ENCODE measurements at regions not wholly inside any gene's neighbourhood (a gene's known extent, or its start where the extent isn't known, plus 50 kb on each side); places are given as distances from the start of the nearest gene placed in this dataset.

GRCh38 chr6:140847262-140847645, 1285.5 kb upstream of the GJE1 start:
- no peak overlapping the region for H2AFZ ChIP-seq (ENCODE audit: low read depth, low read length)
- H3K27ac ChIP-seq (ENCODE audit: extremely low read depth, low read depth, low read length) = no peak overlapping the region
- H3K9ac ChIP-seq (ENCODE audit: insufficient read depth in 1 of 2, low read depth in 2 of 2, low read length in 2 of 2) = no peak overlapping the region
- TF ChIP-seq DNMT1 (IDR thresholded peaks at IDR 0.05) (no peak), HSF4 (CRISPR knock-in tag; IDR thresholded peaks at IDR 0.05; ENCODE audit: borderline replicate concordance) (no peak), NR2C2 (CRISPR knock-in tag; IDR thresholded peaks at IDR 0.05) (no peak), NR2C2 (tag; IDR thresholded peaks at IDR 0.05) (no peak), ZNF140 (CRISPR knock-in tag; IDR thresholded peaks at IDR 0.05) (no peak), HNRNPL (IDR thresholded peaks at IDR 0.05; ENCODE audit: low read depth, low read length) (no peak), ZNF239 (CRISPR knock-in tag; IDR thresholded peaks at IDR 0.05) (no peak), ZHX1 (conservative IDR thresholded peaks at IDR 0.05; ENCODE audit: low read length) (no peak)
- ChIA-PET POLR2A (interaction anchor here (1.0 kb wide), 1 partner anchor 12 kb away, joined by 3 read pairs; no protein-coding TSS in a partner anchor), CTCF (ENCODE audit: low intra/inter-chr PET ratio) (no interaction called here)
- no peaks in the 10 kb centered on the region for H3K36me3 ChIP-seq (ENCODE audit: control insufficient read depth, insufficient read depth, low read length)
- intact Hi-C loops (cut with micrococcal nuclease) = no loop called here
- H3K4me3 ChIP-seq = no peak overlapping the region
- no peak for FAIRE-seq
- in situ Hi-C loops (cut with MboI) = no loop called here
- ATAC-seq = no peak
- H3K9me1 ChIP-seq (ENCODE audit: control insufficient read depth, insufficient read depth, low read length) = no peaks in the 10 kb centered on the region
- WGBS (ENCODE audit: insufficient coverage, low coverage, missing lambda C conversion rate) = 25% methylated on average over 2 of the region's 2 CpGs
- no peaks in the 10 kb centered on the region for H3K79me2 ChIP-seq (ENCODE audit: control insufficient read depth, insufficient read depth, low read length)
- H3K4me2 ChIP-seq (ENCODE audit: insufficient read depth, low read length) = no peak overlapping the region
- no peak for DNase-seq (ENCODE audit: extremely low read depth in 1 of 4, low spot score in 3 of 4)
- H4K20me1 ChIP-seq (replicated peaks; ENCODE audit: control insufficient read depth, insufficient read depth, low read length) = no peaks in the 10 kb centered on the region
- H3K4me1 ChIP-seq (replicated peaks in 1 of 2; ENCODE audit: control insufficient read depth in 2 of 2, insufficient read depth in 2 of 2, low read length in 2 of 2) = no peaks in the 10 kb centered on the region
- BruUV-seq (replicated peaks) = no TSS peak
- H3K9me3 ChIP-seq (replicated peaks; ENCODE audit: control insufficient read depth, insufficient read depth, low read depth, low read length) = no peaks in the 10 kb centered on the region
- no peaks in the 10 kb centered on the region for H3K27me3 ChIP-seq (ENCODE audit: control insufficient read depth in 2 of 2, insufficient read depth in 2 of 2, low read length in 2 of 2)

Measured in K562 (cell line).